Esophagus muscularis mucosa (tissue), 2 donors: ENCODE measurements at regions not wholly inside any gene's neighbourhood (a gene's known extent, or its start where the extent isn't known, plus 50 kb on each side); places are given as distances from the start of the nearest gene placed in this dataset.

ENCODE experiments used
- POLR2A ChIP-seq: fragments of 450-650 bp; IDR thresholded peaks from one replicate; pipeline ENCODE4 v1.6.1; 2017; ENCODE audit warnings: antibody characterized with exemption, moderate library complexity, mild to moderate bottlenecking, low read depth
- POLR2AphosphoS5 ChIP-seq, 2 donors: sonication (generic); formaldehyde crosslinking; IDR thresholded peaks; one replicate each; pipeline ENCODE4 v1.6.1; 2017; ENCODE audit warnings: antibody characterized with exemption in 2 of 2

DNA sequence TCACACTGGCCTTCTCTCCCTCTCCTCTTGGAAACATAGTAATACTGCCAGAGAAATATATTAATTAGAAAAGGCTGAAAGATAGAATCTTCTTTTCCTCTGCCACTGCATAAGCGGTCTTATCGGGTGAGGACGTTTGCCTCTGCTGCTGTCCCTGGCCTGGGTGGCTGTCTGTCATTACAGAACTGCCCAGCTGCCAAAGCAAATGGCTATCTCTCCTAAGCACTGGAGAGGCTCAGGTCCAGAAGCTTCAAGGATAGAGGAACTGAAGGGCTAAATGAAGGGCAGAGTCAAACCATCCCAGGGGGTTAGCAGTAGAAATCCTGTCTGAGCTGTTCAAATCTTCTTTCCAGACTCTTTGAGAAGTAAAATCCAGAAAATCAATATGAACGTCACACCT is 198.6 kb upstream of the CAND1 start:
- TF ChIP-seq POLR2A (no peak), POLR2AphosphoS5 (IDR thresholded peaks at IDR 0.05) (no peak)
